IPS DF 6.9 (cell line): ENCODE measurements at regions not wholly inside any gene's neighbourhood (a gene's known extent, or its start where the extent isn't known, plus 50 kb on each side); places are given as distances from the start of the nearest gene placed in this dataset.

Source experiments
- DNase-seq: peaks from one replicate; pipeline ENCODE4 v3.0.0-alpha.2; 2013; ENCODE audit warnings: low read depth, low spot score
- H3K27ac ChIP-seq: one replicate; pipeline ENCODE4 v1.5.1; 2013; ENCODE audit warnings: low read length, control low read depth
- H3K27me3 ChIP-seq: 2 replicates; pipeline ENCODE4 v1.6.1; 2013; ENCODE audit warnings: mild to moderate bottlenecking, low read length; ENCODE audit not compliant: control insufficient read depth, insufficient read depth
- H3K36me3 ChIP-seq: 2 replicates; pipeline ENCODE4 v1.6.1; 2013; ENCODE audit warnings: low read length; ENCODE audit not compliant: control insufficient read depth, insufficient read depth
- H3K4me1 ChIP-seq: 2 replicates; pipeline ENCODE4 v1.6.1; 2013; ENCODE audit warnings: low read length; ENCODE audit not compliant: control insufficient read depth, insufficient read depth
- H3K4me3 ChIP-seq: 2 replicates; pipeline ENCODE4 v1.5.1; 2013; ENCODE audit warnings: mild to moderate bottlenecking, low read length
- H3K9me3 ChIP-seq: 2 replicates; pipeline ENCODE4 v1.6.1; 2013; ENCODE audit warnings: low read length, inconsistent platforms; ENCODE audit not compliant: control insufficient read depth, insufficient read depth
- WGBS: extraction: QIAGEN DNeasy Blood & Tissue Kit; methylation state at CpG from one replicate; pipeline ENCODE4 v1.1.7; 2013; ENCODE audit warnings: mixed read lengths, missing lambda C conversion rate; ENCODE audit not compliant: insufficient read length, insufficient coverage; 5-methylcytosine and 5-hydroxymethylcytosine counted together

DNA sequence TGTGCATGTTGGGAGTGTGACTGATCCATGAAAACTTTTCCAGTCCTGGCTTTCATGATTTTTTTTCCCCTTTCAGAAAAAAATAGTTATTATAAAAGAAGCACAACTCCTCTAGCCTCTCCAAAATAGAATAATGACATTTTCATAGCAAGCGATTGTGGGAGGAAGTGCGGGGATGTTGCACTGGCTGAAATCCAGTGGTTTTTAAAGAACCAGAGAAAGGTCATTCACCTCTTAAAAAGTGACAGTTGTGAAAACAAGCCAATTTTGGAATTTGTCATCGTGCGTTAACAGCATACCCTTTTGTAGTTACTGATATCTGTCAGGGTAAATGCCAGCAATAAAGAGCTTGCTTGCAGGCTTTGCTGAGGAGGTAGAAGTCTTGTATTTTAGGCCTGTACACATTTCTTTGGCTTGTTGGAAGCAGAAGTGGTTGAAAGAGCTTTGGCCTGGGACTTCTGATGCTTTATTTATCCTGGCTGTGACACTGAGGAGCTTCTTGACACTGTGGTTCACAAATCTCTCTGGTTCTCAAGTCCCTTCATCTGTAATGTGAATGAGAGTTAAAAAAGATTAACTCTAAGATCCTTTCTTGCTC lies 545.9 kb downstream of the REEP3 start:
- Histone ChIP-seq H3K27me3 (no peaks in the 10 kb centered on the region), H3K36me3 (no peaks in the 10 kb centered on the region), H3K4me1 (peaks cover 6% of the 10 kb centered on the region), H3K27ac (no peak overlapping the region), H3K4me3 (no peak overlapping the region), H3K9me3 (no peaks in the 10 kb centered on the region)
- no CpG with 5 or more reads among the region's 4 CpGs for WGBS
- no peak for DNase-seq

DNA sequence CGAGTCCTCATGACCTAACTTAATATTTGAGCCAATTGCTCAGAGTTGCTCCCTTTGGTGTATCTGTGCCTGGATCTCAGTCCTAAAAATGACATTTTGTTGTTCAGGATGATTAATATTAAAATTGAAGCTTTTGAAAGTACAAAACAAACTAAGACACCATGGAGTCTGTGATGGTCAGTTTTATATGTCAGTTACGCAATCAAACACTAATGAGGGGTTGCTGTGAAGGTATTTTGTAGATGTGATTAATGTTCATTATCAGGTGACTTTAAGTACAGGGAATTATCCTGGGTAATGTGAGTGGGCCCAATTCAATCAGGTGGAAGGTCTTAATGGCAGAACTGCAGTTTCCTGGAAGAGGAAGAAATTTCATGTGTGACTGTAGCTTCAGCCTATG lies 546.7 kb downstream of the REEP3 start:
- no peak for DNase-seq
- H3K4me1 ChIP-seq: peaks cover 6% of the 10 kb centered on the region
- H3K36me3 ChIP-seq: no peaks in the 10 kb centered on the region
- WGBS: no CpG with 5 or more reads among the region's 2 CpGs
- H3K4me3 ChIP-seq: no peak overlapping the region
- H3K27ac ChIP-seq: no peak overlapping the region
- H3K27me3 ChIP-seq: no peaks in the 10 kb centered on the region
- no peaks in the 10 kb centered on the region for H3K9me3 ChIP-seq

DNA sequence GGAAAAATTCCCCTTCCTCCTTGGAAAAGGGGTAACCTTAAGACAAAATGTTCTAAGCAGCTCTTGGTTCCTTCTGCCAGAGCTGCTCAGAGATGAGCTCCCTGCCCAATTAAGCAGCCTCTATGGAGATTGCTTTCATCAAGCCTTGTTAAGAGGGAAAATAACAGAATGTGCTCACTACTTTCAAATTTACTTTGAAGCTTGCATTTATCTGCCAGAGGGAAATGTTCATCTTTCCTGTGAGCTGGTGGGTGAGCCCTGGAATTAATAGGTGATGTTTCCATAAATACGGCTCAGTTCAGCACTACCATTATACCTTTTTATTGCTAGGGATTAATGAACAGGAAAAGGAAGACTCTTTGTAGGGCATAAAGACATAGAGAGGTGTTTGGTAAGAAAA lies 549.0 kb downstream of the REEP3 start:
- DNase-seq: no peak
- Histone ChIP-seq H3K27me3 (no peaks in the 10 kb centered on the region), H3K4me1 (peaks cover 6% of the 10 kb centered on the region), H3K36me3 (no peaks in the 10 kb centered on the region), H3K4me3 (no peak overlapping the region), H3K9me3 (no peaks in the 10 kb centered on the region), H3K27ac (no peak overlapping the region)
- WGBS: no CpG with 5 or more reads among the region's 1 CpG

DNA sequence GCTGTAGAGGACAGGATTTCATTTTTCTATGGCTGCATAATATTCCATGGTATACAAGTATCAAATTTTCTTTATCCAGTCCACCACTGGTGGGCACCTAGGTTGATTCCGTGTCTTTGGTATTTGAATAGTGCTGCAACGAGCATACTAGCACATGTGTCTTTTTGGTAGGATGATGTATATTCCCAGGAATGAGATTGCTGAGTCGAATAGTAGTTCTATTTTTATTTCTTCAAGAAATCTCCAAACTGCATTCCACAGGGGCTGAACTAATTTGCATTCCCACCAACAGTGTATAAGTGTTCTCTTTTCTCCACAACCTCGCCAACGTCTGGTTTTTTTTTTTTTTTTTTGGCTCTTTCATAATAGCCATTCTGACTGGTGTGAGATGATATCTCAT lies 550.0 kb downstream of the REEP3 start:
- no peaks in the 10 kb centered on the region for H3K9me3 ChIP-seq
- H3K27ac ChIP-seq: no peak overlapping the region
- H3K36me3 ChIP-seq: no peaks in the 10 kb centered on the region
- peaks cover 6% of the 10 kb centered on the region for H3K4me1 ChIP-seq
- no CpG with 5 or more reads among the region's 5 CpGs for WGBS
- DNase-seq: no peak
- H3K27me3 ChIP-seq: no peaks in the 10 kb centered on the region
- H3K4me3 ChIP-seq: no peak overlapping the region

DNA sequence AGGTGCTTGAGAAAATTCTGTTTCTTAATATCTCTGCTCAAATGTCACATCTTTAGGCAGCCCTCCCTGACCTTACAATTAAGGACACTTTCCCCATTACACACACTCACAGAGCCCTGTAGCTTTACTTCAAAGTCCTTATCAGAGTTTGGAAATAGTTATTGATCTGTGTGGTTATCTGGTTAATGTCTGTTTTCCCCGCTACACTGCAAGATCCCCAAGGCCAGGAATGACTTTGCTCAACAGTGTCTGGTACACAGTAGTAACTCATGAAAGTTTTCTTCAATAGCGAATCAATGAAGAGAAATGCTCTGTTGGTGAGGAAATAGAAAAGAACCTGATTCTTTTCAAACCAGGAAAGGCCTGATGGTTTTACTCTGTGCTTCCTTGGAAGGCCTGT lies 554.4 kb downstream of the REEP3 start:
- H3K4me3 ChIP-seq: no peak overlapping the region
- no peak for DNase-seq
- WGBS: no CpG with 5 or more reads among the region's 2 CpGs

DNA sequence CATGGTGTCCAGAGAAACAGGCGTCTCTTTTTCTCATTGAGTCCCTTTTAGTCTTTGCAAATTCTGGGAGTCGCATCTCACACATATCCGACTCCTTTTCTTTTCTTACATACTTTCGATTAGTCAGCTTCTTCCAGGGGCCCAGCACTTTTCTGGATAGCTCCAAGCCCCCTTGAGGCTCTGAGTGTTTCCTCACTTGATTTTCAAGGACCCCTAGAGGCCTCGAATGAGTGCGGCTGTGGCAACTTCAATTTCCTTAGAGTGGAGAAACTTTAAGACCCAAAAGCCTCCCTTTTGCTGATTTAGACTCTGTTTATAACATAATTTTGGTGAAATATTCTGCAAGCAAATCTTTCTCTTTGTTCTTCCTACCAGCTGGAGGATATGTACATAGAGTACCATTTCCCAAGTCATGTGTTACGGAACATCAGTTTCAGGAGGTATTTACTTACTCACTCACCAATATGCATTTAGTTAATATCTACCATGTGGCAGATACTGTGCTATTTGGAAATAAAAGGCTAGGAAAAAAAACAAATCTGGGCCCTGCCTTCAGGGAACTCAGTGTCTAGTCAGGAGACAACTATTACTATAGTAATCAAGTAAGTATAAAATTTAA lies 555.2 kb downstream of the REEP3 start:
- no peaks in the 10 kb centered on the region for H3K4me1 ChIP-seq
- H3K27ac ChIP-seq: no peak overlapping the region
- DNase-seq: no peak
- no CpG with 5 or more reads among the region's 7 CpGs for WGBS
- H3K27me3 ChIP-seq: no peaks in the 10 kb centered on the region
- H3K4me3 ChIP-seq: no peak overlapping the region
- no peaks in the 10 kb centered on the region for H3K9me3 ChIP-seq
- no peaks in the 10 kb centered on the region for H3K36me3 ChIP-seq

More for the DNA sequence above, 554.4 kb downstream of the REEP3 start:
- Histone ChIP-seq H3K27ac (no peak overlapping the region), H3K4me1 (no peaks in the 10 kb centered on the region), H3K27me3 (no peaks in the 10 kb centered on the region), H3K36me3 (no peaks in the 10 kb centered on the region), H3K9me3 (no peaks in the 10 kb centered on the region)

DNA sequence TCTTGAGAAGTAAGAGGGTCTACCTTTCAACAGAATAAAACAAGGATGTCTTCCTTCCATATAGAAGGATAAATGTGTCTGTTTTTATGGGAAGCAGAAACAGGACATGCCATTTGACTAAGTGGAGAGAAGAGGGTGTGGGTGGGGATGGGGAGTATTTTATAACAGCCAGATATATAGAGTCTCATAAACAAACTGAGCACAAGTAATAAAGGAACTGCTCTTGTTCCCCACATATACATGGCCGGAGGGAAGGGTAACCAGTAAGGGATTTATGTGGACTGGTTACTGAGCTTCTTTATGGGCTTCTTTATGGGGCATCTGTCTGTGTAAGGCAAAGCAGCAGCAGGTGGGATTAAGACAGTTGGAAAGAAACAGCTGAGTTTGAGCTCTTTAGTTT lies 558.1 kb downstream of the REEP3 start:
- DNase-seq: no peak
- no peak overlapping the region for H3K27ac ChIP-seq
- no peak overlapping the region for H3K4me3 ChIP-seq
- H3K36me3 ChIP-seq: no peaks in the 10 kb centered on the region
- H3K9me3 ChIP-seq: no peaks in the 10 kb centered on the region
- H3K4me1 ChIP-seq: no peaks in the 10 kb centered on the region
- WGBS: no CpG with 5 or more reads among the region's 1 CpG
- no peaks in the 10 kb centered on the region for H3K27me3 ChIP-seq

DNA sequence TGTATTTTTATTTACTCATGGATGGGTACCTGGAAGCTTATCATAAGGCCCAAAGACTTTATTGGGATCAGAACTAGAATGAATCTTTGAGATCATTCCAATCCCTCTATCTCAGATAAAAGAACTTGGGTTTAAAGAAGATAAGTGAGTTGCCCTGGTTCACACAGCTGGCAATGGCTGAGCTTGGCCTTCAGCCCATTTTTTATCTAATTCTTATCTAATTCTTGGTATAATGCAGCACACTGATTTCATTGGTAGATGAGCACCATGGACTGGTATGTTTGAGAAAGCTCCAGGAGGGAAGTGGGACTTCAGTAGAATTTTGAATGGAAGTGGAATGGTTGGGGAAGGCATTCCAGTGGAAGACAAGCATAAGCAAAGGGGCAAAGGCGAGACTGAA lies 558.9 kb downstream of the REEP3 start:
- Histone ChIP-seq H3K4me1 (0 out of 2 replicates have a peak, but pooled peaks cover under 1% of the 10 kb centered on the region), H3K27me3 (no peaks in the 10 kb centered on the region), H3K9me3 (no peaks in the 10 kb centered on the region), H3K27ac (no peak overlapping the region), H3K4me3 (no peak overlapping the region), H3K36me3 (no peaks in the 10 kb centered on the region)
- no peak for DNase-seq
- WGBS: no CpG with 5 or more reads among the region's 1 CpG

DNA sequence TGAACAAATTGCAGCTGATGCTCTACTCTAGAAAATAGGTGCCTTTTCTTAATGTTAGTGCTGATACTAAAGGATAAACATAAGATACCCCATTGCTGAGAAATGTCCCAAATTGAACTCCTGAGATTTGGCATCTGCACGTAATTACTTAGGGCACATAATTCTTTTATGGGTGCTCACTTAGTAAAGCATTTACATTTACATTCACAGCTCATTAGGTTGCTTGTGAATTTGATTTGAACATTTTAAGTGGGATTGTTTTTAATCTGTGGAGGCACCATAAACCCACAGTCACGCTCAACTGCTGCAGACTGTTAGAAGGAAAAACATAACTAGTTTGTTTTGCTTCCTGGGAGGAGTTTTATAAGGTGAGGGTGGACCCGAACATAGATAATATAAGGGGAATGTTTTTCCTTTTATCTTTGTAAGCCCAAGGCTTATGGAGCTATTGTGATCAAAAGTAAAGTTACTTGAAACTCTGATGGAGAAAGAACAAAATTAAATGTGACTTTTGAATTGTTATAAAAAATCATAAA lies 560.8 kb downstream of the REEP3 start:
- Histone ChIP-seq H3K4me3 (no peak overlapping the region), H3K27ac (no peak overlapping the region), H3K36me3 (no peaks in the 10 kb centered on the region), H3K27me3 (no peaks in the 10 kb centered on the region), H3K4me1 (0 out of 2 replicates have a peak, but pooled peaks cover 1% of the 10 kb centered on the region), H3K9me3 (no peaks in the 10 kb centered on the region)
- WGBS: no CpG with 5 or more reads among the region's 3 CpGs
- no peak for DNase-seq

DNA sequence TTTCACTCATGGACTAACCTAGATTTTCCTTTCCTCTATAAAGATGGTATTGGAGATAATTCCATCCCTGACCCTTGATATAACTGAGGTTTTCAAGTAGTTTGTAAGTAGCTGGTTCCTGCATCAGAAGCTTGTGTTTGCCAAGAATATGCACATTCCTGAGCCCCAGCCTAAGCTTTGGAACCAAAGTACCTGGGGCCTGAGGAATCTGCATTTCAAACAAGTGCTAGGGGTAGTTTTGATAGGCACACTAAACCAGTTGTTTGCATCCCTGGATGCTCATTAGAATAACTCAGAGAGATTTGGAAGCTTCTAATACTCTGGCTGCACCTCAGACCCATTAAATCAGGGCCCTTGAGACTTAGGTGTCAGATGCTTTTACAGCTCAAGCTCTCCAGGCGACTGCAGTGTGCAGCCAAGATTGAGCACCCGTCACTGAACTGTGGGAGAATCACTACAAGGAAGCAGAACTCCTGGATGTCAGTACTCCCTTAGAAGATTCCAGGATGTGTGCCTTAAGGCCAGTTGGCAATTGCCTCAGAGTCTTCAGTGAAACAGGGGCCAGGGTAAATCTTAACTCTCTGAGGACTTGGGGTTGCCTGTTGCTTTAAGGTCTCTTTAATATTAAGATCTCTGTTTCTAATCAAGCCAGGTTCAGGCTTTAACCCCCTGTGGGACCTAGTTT lies 565.0 kb downstream of the REEP3 start:
- Histone ChIP-seq H3K36me3 (no peaks in the 10 kb centered on the region), H3K4me3 (no peak overlapping the region), H3K27ac (no peak overlapping the region), H3K4me1 (0 out of 2 replicates have a peak, but pooled peaks cover 1% of the 10 kb centered on the region), H3K9me3 (no peaks in the 10 kb centered on the region), H3K27me3 (no peaks in the 10 kb centered on the region; the same call in 1 of the 2 replicates)
- DNase-seq: peak; percentile 31
- no CpG with 5 or more reads among the region's 2 CpGs for WGBS
